Ishikawa (cell line): ENCODE measurements at regions not wholly inside any gene's neighbourhood (a gene's known extent, or its start where the extent isn't known, plus 50 kb on each side); places are given as distances from the start of the nearest gene placed in this dataset.

ENCODE experiments used
- CEBPB ChIP-seq: IDR thresholded peaks from 2 replicates; pipeline ENCODE4 v1.6.1; 2012
- CREB1 ChIP-seq: IDR thresholded peaks from 2 replicates; pipeline ENCODE4 v1.6.1; 2012; ENCODE audit warnings: low read depth
- EGR1 ChIP-seq: IDR thresholded peaks from 2 replicates; pipeline ENCODE4 v1.6.1; 2012
- EP300 ChIP-seq: IDR thresholded peaks from 2 replicates; pipeline ENCODE4 v1.6.1; 2012; ENCODE audit warnings: borderline replicate concordance
- FOXM1 ChIP-seq: IDR thresholded peaks from 2 replicates; pipeline ENCODE4 v1.6.1; 2012; ENCODE audit warnings: low read depth, borderline replicate concordance
- NFIC ChIP-seq: IDR thresholded peaks from 2 replicates; pipeline ENCODE4 v1.6.1; 2012
- RAD21 ChIP-seq: IDR thresholded peaks from 2 replicates; pipeline ENCODE4 v1.6.1; 2012; ENCODE audit warnings: low read depth
- TAF1 ChIP-seq: IDR thresholded peaks from 2 replicates; pipeline ENCODE4 v1.6.1; 2012; ENCODE audit warnings: low read depth, mild to moderate bottlenecking
- TCF12 ChIP-seq: IDR thresholded peaks from 2 replicates; pipeline ENCODE4 v1.6.1; 2012; ENCODE audit warnings: low read depth
- TEAD4 ChIP-seq: IDR thresholded peaks from 2 replicates; pipeline ENCODE4 v1.6.1; 2012
- YY1 ChIP-seq: IDR thresholded peaks from 2 replicates; pipeline ENCODE4 v1.6.1; 2012; ENCODE audit warnings: low read depth
- ZBTB7A ChIP-seq: IDR thresholded peaks from 2 replicates; pipeline ENCODE4 v1.6.1; 2012; ENCODE audit warnings: low read depth
- TF ChIP-seq, protein P1 (sequence below): IDR thresholded peaks from 2 replicates; pipeline ENCODE4 v1.6.1; 2012; ENCODE audit warnings: low read depth, mild to moderate bottlenecking
- TF ChIP-seq, protein P2 (sequence below): IDR thresholded peaks from 2 replicates; pipeline ENCODE4 v1.6.1; 2012
- TF ChIP-seq, protein P3 (sequence below): IDR thresholded peaks from 2 replicates; pipeline ENCODE4 v1.6.1; 2012

DNA sequence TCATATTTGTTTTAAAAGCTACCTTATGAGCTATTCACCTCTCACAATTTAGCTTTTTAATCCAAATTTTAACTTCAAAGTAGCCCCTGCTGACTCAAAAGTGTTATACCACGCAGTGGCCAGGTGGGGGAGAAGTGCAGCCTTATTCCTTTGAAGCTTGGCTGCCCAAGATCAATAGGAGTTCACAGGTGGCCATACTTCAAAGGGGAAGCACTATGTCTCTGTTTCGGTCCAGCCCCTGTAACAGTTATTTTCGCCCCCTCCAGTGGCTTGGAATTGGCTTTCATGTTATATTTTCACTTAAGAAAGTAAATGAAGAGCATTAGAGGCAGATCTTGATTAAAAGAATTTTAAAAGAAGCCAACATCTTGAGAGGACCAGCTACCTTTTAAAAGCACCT lies 608.4 kb downstream of the EPHA7 start:
- TF ChIP-seq RAD21 (peak; percentile 67), FOXM1 (no peak)

DNA sequence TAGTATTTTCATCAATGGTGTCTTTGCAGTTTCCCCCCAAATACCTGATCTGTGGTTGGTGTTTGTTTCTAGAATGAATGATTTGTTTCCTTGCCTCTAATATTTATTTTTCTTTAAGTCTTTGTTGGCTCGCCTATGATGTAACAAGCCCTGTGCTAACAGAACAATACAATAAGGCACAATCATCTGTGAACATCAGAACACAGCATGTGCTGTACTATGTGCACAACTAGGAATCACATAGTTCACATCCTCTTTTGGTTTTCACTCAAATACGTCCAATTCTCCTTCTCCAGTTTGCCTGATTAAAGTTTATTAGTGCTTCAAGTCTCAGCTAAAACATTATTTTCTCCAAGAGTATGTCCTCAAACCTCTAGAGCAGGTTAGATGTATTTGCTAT lies 613.1 kb downstream of the EPHA7 start:
- TF ChIP-seq TAF1 (no peak), YY1 (no peak), RAD21 (no peak), CREB1 (no peak), NFIC (no peak), TEAD4 (no peak), CEBPB (no peak), TCF12 (no peak)
- TF ChIP-seq, protein P1, sequence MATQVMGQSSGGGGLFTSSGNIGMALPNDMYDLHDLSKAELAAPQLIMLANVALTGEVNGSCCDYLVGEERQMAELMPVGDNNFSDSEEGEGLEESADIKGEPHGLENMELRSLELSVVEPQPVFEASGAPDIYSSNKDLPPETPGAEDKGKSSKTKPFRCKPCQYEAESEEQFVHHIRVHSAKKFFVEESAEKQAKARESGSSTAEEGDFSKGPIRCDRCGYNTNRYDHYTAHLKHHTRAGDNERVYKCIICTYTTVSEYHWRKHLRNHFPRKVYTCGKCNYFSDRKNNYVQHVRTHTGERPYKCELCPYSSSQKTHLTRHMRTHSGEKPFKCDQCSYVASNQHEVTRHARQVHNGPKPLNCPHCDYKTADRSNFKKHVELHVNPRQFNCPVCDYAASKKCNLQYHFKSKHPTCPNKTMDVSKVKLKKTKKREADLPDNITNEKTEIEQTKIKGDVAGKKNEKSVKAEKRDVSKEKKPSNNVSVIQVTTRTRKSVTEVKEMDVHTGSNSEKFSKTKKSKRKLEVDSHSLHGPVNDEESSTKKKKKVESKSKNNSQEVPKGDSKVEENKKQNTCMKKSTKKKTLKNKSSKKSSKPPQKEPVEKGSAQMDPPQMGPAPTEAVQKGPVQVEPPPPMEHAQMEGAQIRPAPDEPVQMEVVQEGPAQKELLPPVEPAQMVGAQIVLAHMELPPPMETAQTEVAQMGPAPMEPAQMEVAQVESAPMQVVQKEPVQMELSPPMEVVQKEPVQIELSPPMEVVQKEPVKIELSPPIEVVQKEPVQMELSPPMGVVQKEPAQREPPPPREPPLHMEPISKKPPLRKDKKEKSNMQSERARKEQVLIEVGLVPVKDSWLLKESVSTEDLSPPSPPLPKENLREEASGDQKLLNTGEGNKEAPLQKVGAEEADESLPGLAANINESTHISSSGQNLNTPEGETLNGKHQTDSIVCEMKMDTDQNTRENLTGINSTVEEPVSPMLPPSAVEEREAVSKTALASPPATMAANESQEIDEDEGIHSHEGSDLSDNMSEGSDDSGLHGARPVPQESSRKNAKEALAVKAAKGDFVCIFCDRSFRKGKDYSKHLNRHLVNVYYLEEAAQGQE = no peak
- TF ChIP-seq, protein P2, sequence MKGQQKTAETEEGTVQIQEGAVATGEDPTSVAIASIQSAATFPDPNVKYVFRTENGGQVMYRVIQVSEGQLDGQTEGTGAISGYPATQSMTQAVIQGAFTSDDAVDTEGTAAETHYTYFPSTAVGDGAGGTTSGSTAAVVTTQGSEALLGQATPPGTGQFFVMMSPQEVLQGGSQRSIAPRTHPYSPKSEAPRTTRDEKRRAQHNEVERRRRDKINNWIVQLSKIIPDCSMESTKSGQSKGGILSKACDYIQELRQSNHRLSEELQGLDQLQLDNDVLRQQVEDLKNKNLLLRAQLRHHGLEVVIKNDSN = no peak
- TF ChIP-seq, protein P3, sequence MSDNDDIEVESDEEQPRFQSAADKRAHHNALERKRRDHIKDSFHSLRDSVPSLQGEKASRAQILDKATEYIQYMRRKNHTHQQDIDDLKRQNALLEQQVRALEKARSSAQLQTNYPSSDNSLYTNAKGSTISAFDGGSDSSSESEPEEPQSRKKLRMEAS = no peak

DNA sequence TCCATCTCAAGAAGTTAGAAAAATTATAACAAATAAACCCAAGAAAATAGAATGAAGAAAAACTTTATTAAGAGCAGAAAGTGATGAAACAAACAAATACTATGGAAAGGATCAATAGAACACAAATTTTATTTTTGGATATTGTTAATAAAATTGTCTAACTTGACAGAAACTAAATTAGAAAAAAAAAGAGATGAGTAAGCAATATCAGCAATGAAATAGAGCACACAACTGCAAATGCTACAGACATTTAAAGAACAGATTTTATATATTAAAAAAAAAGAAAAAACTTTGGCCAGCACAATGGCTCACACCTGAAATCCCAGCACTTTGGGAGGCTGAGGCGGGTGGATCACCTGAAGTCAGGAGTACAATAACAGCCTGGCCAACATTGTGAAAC lies 628.0 kb downstream of the EPHA7 start:
- TF ChIP-seq EGR1 (no peak), YY1 (no peak), TEAD4 (no peak), TCF12 (no peak)
- TF ChIP-seq, protein P1 = no peak
- TF ChIP-seq, protein P2 = no peak

DNA sequence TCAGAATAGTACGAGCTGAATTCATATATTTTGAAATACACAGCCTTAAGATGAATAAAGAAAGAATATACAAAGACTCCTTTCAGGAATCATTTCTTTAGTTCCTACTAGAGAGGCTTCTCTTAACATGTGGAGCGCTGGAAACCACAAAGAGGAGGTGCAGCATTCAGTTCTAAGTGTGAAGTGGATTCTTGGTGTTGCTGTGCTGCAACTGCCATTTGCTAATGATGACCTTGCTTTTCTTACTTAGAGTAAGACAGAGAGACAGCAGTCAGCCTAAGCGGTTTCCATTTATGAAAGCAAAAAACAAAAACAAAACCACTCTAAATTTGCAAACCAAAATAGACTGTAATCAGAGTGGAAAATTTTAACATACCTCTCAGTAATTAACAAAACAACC lies 629.0 kb downstream of the EPHA7 start:
- TF ChIP-seq RAD21 = no peak
- TF ChIP-seq TAF1 = no peak
- TF ChIP-seq EGR1 = no peak
- TF ChIP-seq TCF12 = no peak
- TF ChIP-seq, protein P3 = no peak
- TF ChIP-seq FOXM1 = no peak
- no peak for TF ChIP-seq NFIC
- no peak for TF ChIP-seq EP300
- no peak for TF ChIP-seq TEAD4
- TF ChIP-seq, protein P2 = no peak
- TF ChIP-seq, protein P1 = no peak

DNA sequence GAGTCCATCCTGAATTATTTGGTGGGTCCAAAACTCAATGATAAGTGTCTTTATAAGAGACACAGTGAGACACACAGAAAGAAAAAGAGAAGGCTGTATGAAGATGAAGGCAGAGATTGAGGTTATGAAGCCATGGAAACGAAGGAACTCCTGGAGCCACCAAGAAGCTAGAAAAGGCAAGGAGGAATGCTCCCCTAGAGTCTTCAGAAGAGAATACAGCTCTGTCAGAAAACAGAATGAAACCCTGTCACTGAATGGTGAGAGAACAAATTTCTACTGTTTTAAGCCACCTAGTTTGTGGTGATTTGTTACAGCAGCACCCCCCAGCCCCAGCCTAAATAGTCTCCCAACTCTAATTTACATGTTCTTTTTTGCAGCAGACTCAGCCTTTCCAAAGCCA lies 635.1 kb downstream of the EPHA7 start:
- no peak for TF ChIP-seq TEAD4
- TF ChIP-seq TAF1 = no peak
- no peak for TF ChIP-seq RAD21
- TF ChIP-seq, protein P1 = no peak
- no peak for TF ChIP-seq EGR1
- TF ChIP-seq, protein P2 = no peak
- no peak for TF ChIP-seq FOXM1
- no peak for TF ChIP-seq YY1
- no peak for TF ChIP-seq ZBTB7A
- no peak for TF ChIP-seq CEBPB
- TF ChIP-seq, protein P3 = no peak
- no peak for TF ChIP-seq TCF12
- TF ChIP-seq CREB1 = no peak
- TF ChIP-seq EP300 = no peak
- TF ChIP-seq NFIC = no peak
